ENCODE measurements at regions not wholly inside any gene's neighbourhood (a gene's known extent, or its start where the extent isn't known, plus 50 kb on each side); places are given as distances from the start of the nearest gene placed in this dataset.

- TF ChIP-seq, protein P1, sequence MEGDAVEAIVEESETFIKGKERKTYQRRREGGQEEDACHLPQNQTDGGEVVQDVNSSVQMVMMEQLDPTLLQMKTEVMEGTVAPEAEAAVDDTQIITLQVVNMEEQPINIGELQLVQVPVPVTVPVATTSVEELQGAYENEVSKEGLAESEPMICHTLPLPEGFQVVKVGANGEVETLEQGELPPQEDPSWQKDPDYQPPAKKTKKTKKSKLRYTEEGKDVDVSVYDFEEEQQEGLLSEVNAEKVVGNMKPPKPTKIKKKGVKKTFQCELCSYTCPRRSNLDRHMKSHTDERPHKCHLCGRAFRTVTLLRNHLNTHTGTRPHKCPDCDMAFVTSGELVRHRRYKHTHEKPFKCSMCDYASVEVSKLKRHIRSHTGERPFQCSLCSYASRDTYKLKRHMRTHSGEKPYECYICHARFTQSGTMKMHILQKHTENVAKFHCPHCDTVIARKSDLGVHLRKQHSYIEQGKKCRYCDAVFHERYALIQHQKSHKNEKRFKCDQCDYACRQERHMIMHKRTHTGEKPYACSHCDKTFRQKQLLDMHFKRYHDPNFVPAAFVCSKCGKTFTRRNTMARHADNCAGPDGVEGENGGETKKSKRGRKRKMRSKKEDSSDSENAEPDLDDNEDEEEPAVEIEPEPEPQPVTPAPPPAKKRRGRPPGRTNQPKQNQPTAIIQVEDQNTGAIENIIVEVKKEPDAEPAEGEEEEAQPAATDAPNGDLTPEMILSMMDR (IDR thresholded peaks at IDR 0.05): no peak
- no peak for TF ChIP-seq POLR2A (IDR thresholded peaks at IDR 0.05)
Measured at GRCh38 chr21:17901458-17902079, 82.4 kb upstream of the C21orf91 start.

Measured in Peyer's patch (tissue), 4 donors.